HepG2 (cell line): ENCODE measurements at regions not wholly inside any gene's neighbourhood (a gene's known extent, or its start where the extent isn't known, plus 50 kb on each side); places are given as distances from the start of the nearest gene placed in this dataset.

ENCODE experiments used
- ATF7-NPFF ChIP-seq: sonication (generic); formaldehyde crosslinking; IDR thresholded peaks from 2 replicates; pipeline ENCODE4 v1.8.1; 2023; ENCODE audit warnings: mild to moderate bottlenecking, low read depth, missing genetic modification reagents, moderate library complexity
- CAMTA2 ChIP-seq: sonication (generic); formaldehyde crosslinking; IDR thresholded peaks from 2 replicates; pipeline ENCODE4 v1.4.0; 2020; ENCODE audit warnings: mild to moderate bottlenecking, missing genetic modification reagents, borderline replicate concordance
- CBX1 ChIP-seq: IDR thresholded peaks from one replicate; pipeline ENCODE4 v1.6.1; 2016; ENCODE audit warnings: antibody characterized with exemption, low read depth
- CSRNP2 ChIP-seq: sonication (generic); formaldehyde crosslinking; conservative IDR thresholded peaks from 2 replicates; pipeline ENCODE4 v1.8.0; 2022; ENCODE audit warnings: low read depth, missing genetic modification reagents
- HIC2 ChIP-seq: sonication (generic); formaldehyde crosslinking; IDR thresholded peaks from 2 replicates; pipeline ENCODE4 v1.9.0; 2022; ENCODE audit warnings: low read depth, missing genetic modification reagents
- HNF1A ChIP-seq, 2 experiments: sonication (generic) in 1 of 2; formaldehyde crosslinking in 1 of 2; IDR thresholded peaks; 2 replicates each; pipeline versions ENCODE4 v1.4.0 to v1.6.1; 2016 to 2020; ENCODE audit warnings: borderline replicate concordance in 1 of 2, low read depth in 1 of 2, mild to moderate bottlenecking in 1 of 2, missing genetic modification reagents in 1 of 2
- KAT7 ChIP-seq: IDR thresholded peaks from 2 replicates; pipeline ENCODE4 v1.6.1; 2018; ENCODE audit warnings: borderline replicate concordance, missing compliant biosample characterization
- KDM4B ChIP-seq: sonication (generic); formaldehyde crosslinking; IDR thresholded peaks from 2 replicates; pipeline ENCODE4 v1.4.0; 2020; ENCODE audit warnings: missing genetic modification reagents
- RBM39 ChIP-seq: fragments of 200-400 bp; formaldehyde crosslinking; IDR thresholded peaks from one replicate; pipeline ENCODE4 v1.6.1; 2018; ENCODE audit warnings: antibody characterized with exemption, mild to moderate bottlenecking, low read depth, low read length; ENCODE audit not compliant: poor library complexity, severe bottlenecking
- SATB2 ChIP-seq: sonication (generic); formaldehyde crosslinking; IDR thresholded peaks from 2 replicates; pipeline ENCODE4 v1.5.0; 2020; ENCODE audit warnings: missing genetic modification reagents
- SP140L ChIP-seq: sonication (generic); formaldehyde crosslinking; IDR thresholded peaks from 2 replicates; pipeline ENCODE4 v1.4.0; 2020; ENCODE audit warnings: missing genetic modification reagents, borderline replicate concordance
- TFE3 ChIP-seq: IDR thresholded peaks from 2 replicates; pipeline ENCODE4 v1.6.1; 2016
- ZBTB20 ChIP-seq: sonication (generic); formaldehyde crosslinking; IDR thresholded peaks from 2 replicates; pipeline ENCODE4 v1.8.1; 2023; ENCODE audit warnings: missing genetic modification reagents, low read depth, mild to moderate bottlenecking, borderline replicate concordance
- ZNF101 ChIP-seq: sonication (generic); formaldehyde crosslinking; IDR thresholded peaks from 2 replicates; pipeline ENCODE4 v1.4.0; 2020; ENCODE audit warnings: mild to moderate bottlenecking, low read depth, missing genetic modification reagents, borderline replicate concordance
- ZNF317 ChIP-seq: sonication (generic); formaldehyde crosslinking; IDR thresholded peaks from 2 replicates; pipeline ENCODE4 v1.5.0; 2020; ENCODE audit warnings: mild to moderate bottlenecking, missing genetic modification reagents
- ZNF720 ChIP-seq: sonication (generic); formaldehyde crosslinking; IDR thresholded peaks from 2 replicates; pipeline ENCODE4 v1.4.0; 2020; ENCODE audit warnings: missing genetic modification reagents
- ZNF781 ChIP-seq: sonication (generic); formaldehyde crosslinking; IDR thresholded peaks from 2 replicates; pipeline ENCODE4 v1.5.1; 2020; ENCODE audit warnings: borderline replicate concordance, mild to moderate bottlenecking, missing genetic modification reagents; ENCODE audit errors: not compliant biosample characterization
- ZSCAN22 ChIP-seq: sonication (generic); formaldehyde crosslinking; IDR thresholded peaks from 2 replicates; pipeline ENCODE4 v1.4.0; 2020; ENCODE audit warnings: mild to moderate bottlenecking, missing genetic modification reagents

- TF ChIP-seq TFE3 (CRISPR knock-in tag) (peak; percentile 91), SATB2 (CRISPR knock-in tag) (peak; percentile 62; the same call in 1 of the 2 replicates), ZNF101 (CRISPR knock-in tag) (no peak), KDM4B (CRISPR knock-in tag) (peak; percentile 87), ZBTB20 (CRISPR knock-in tag) (peak; percentile 91; the same call in 1 of the 2 replicates), RBM39 (no peak), CSRNP2 (CRISPR knock-in tag) (no peak), HNF1A (IDR thresholded peaks at IDR 0.05; ENCODE audit: low read depth) (peak; percentile 90), HNF1A (CRISPR knock-in tag; IDR thresholded peaks at IDR 0.05; ENCODE audit: borderline replicate concordance) (peak; percentile 94; the same call in 1 of the 2 replicates), ZNF781 (CRISPR knock-in tag) (no peak), CBX1 (no peak), KAT7 (CRISPR knock-in tag) (no peak), ZNF317 (CRISPR knock-in tag) (0 out of 2 replicates have a peak, but pooled peaks have one; percentile 40), CAMTA2 (no peak), ZNF720 (CRISPR knock-in tag) (no peak), SP140L (no peak), ZSCAN22 (CRISPR knock-in tag) (0 out of 2 replicates have a peak, but pooled peaks have one; percentile 33), ATF7-NPFF (CRISPR knock-in tag) (no peak), HIC2 (CRISPR knock-in tag) (no peak)
Observed at GRCh38 chr12:46492471-46493085, 120.0 kb upstream of the SLC38A2 start (continued).
